MV-4-11 (cell line): ENCODE measurements at regions not wholly inside any gene's neighbourhood (a gene's known extent, or its start where the extent isn't known, plus 50 kb on each side); places are given as distances from the start of the nearest gene placed in this dataset.
"Not testable (repeated sequence)": the region's sequence is repeated elsewhere in the genome, so short reads cannot be mapped to it uniquely, and the experiment has no call there.

Experiments used
- DNase-seq: peaks from one replicate; lab custom pipeline; 2025; lab: John Stamatoyannopoulos, UW

DNA sequence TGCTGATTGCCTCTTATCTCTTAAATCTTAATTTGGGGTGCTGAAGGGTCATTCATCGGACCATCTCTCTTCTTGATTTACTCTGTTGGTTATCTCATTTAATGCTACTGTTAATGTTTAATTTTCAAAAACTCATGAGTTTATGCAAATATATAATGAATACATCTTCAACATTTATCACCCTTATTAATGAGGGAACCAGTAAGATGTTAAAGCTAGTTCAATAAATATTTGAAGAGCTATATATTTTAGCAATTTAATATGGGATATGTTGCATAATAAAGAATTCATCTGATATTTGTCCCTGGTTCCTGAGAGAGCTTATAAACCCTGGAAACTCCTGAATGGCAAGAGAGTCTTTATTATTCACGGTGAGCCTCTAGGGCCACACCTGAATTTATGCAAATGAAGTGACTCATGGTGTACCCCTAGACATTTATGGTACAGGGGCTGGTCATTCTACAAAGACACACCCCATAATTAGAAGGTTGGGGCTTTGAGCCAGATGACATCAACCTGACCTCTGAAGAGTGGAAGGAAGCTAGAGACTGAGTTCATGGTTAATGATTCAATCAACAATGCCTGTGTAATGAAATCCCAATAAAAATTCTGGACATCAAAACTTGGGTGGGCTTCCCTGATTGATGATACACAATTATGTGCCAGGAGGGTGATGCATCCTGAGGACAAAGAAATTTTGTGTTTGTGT is 339.5 kb upstream of the ZNF608 start:
- DNase-seq, result no peak

GRCh38 chr5:125088522-125089105 is 342.2 kb upstream of the ZNF608 start:
- DNase-seq, result no peak

DNA sequence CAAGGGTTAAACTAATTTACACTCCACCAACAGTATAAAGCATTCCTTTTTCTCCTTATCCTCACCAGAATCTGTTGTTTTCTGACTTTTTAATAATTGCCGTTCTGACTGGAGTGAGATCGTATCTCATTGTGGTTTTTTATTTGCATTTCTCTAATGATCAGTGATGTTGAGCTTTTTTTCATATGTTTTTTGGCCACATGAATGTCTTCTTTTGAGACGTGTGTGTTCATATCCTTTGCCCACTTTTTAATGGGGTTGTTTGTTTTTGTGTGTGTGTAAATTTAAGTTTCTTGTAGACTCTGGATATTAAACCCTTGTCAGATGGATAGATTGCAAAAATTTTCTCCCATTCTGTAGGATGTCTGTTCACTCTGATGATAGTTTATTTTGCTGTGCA is 345.7 kb upstream of the ZNF608 start:
- DNase-seq, result not testable (repeated sequence)

DNA sequence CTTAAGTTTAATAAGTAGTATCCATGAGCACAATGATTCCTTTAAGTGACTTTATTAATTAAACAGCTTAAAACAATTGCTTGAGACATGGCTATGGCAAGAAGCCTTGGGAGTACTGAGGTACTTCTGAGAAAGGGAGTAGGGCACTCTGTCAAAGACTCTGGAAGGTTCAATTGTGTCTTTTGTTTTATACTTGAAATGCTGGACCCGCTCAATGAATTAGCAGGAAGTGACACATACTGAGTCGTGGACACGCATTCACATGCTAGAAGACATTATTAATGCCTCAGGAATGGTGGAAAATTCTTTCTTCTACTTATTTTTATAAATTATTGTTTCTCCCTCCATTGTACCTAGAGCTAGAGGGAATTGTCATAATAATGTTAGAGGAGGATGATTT is 347.3 kb upstream of the ZNF608 start:
- no peak for DNase-seq

GRCh38 chr5:125100342-125100741 is 353.9 kb upstream of the ZNF608 start:
- DNase-seq, result no peak

DNA sequence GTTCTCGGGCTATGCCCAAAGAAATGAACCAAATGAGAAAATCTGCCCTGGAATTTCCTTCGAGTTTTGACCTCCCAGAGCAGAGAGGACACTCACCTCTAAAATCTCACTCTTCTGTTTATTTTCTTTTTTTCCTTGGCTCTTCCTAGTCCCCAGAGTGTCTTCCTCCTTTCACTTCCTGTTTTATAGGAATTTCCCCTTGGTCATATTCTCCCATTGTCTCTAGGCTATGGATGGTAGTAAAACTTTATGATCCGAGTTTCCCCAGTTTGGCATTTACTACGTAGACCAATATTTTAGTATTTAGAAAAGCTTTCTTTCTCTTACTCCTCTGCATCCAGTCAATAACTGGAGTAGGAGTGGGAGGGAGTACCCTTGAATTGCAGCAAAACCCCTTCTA is 354.5 kb upstream of the ZNF608 start:
- no peak for DNase-seq

GRCh38 chr5:125103459-125103858 is 357.0 kb upstream of the ZNF608 start:
- no peak for DNase-seq

GRCh38 chr5:125106271-125106670 is 359.8 kb upstream of the ZNF608 start:
- no peak for DNase-seq

DNA sequence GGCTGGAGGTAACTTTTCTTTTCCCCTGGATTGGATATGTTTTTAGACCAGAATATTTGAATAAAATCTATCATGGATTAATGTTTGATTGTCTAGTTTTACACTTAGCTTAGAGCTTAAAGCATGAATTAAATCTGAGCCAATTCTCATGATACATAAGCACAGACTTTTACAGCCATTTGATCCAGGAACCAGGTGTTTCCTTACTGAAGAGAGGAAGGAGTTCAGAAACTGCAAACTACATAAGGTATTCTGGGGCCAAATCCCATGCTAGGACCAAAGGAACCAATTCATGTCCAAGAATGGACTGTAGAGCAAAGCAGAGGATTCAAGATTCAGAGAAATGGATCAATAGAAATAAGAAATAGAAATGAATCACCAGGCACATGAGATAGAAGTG is 360.4 kb upstream of the ZNF608 start:
- no peak for DNase-seq

- no peak for DNase-seq
Observed at GRCh38 chr5:125109293-125109692, 362.9 kb upstream of the ZNF608 start.

DNA sequence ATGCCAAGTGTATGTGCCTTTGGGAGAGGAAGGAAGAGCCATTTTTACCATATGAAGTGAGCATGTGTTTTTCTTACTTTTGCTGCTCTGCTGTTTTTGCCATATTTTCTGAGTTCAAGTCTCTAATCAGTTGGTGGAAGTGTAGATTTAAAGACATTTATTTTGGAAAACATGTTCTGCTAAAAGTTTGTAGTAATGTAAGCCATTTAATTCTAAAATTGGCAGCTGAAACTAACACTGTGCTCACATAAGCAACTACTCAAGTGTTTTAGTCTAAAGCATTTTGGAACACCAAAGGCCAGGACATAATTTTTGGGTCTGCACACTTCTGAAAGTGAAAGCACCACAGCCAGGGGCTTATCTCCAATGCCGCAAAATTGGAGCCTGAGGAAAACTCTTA is 363.4 kb upstream of the ZNF608 start:
- DNase-seq, result no peak

DNA sequence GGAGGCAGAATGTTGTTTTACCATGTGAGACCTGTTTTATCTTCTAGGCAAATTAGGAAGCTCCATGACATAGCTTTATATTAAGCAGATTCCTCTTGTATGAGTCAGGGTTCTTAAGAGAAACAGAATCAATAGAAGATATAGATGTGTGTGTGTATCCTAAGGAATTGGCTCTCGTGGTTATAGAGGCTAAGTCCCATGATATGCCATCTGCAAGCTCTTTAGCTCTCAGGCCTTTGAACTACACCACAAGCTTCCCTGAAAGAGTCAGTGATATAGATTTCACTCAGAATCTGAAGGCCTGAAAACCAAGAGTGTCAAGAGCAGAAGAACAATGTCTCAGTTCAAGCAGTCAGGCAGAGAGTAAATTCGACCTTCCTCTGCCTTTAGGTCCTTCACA is 365.8 kb upstream of the ZNF608 start:
- DNase-seq, result no peak

DNA sequence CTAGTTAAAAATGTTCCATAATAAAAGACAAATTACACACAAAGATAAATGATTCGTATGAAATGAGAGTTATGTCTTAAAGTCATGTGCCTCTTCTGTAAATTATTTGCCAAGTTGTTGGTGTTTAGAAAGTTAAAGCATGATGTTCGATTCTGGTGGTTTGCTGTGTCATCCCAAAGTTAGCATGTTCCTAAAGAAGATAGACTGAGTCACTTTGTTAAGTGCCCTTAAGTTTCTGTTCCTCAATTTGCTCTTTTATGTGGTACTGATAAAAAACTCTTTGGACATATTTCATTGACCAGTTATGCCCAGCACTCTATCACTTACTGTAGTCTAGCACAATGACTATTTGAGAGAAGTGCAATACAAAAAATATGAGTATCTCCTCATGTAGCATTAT is 366.9 kb upstream of the ZNF608 start:
- DNase-seq, result peak; percentile 77

- no peak for DNase-seq
Observed at GRCh38 chr5:125115195-125115525, 368.7 kb upstream of the ZNF608 start.

GRCh38 chr5:125117566-125117965 is 371.1 kb upstream of the ZNF608 start:
- no peak for DNase-seq

DNA sequence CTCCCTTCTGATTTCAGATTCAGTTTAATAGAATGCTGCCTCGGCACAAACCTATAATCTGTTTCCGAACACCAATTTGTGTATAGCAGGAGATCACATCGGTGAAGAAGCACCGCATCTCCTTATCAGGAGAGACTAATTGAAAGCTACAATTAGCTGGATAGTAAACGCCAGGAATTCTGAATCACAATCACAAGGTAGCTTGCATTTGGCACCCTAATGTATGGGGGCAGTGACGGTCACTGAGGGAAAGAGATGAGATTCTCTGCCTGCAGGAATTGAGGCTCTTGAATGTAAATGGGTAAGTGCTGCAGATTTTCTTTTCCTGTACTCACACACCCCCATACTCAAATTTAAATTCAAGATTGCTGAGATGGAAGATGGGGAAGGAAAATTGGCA is 373.6 kb upstream of the ZNF608 start:
- DNase-seq, result no peak

- DNase-seq, result no peak
Observed at GRCh38 chr5:125125031-125125823, 378.8 kb upstream of the ZNF608 start.

GRCh38 chr5:125126050-125126449 is 379.6 kb upstream of the ZNF608 start:
- no peak for DNase-seq

GRCh38 chr5:125129151-125129806 is 382.8 kb upstream of the ZNF608 start:
- DNase-seq, result peak; percentile 32

DNA sequence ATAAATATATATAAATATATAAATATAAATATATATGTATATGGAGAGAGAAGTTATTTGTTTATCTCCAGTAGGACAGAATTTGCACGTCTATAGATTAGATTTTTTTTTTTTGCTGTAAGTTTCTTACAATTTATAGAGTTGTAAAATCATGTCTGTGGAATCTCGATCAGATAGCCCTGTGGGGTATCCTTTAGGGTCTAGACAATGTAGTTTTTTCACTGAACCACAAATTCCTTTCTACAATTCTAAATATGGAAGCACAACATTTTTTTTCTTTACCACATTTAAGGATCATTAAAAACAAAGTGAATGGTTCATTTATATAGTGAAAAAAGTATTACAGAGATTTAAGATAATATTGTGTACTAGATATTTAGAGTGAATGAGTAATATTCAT is 384.2 kb upstream of the ZNF608 start:
- DNase-seq, result no peak

DNA sequence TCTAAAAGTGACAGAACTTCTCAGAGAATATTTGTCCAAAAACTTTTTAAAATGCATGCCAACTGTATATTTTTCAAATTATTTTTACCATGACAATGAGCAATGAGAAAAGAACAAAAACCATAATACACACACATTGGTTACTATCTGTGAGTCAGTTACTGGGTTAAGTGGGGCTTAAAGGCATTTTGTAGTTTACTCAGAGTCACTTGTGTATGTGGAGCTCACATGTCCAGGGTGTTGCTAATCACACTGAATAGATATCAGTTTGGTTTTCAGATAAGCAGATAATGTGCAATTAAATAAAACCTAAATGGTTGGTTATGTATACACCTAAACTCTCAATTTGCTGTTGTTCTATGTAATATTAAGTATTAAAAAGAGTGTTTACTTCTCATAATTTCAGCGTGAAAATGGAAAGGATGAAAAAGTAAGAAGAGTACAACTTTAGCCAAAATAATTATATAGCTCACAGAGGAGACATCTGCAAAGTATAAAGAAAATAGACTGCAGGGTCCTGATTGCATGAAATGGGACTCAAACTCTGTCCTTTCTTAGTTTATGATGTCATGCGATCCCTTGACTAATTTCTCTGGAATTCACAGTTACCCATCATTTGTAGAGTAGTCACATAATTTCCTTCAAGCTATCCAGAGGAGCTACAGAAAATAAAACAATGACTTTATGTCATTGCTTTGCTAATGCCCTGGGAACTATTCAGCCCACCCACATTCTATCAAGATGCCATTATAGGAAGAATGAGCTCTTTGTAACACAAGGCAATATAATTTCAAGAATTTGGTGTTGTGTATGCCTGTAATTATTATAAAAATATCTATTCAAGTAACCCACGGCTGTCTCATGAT is 388.0 kb upstream of the ZNF608 start:
- no peak for DNase-seq

DNA sequence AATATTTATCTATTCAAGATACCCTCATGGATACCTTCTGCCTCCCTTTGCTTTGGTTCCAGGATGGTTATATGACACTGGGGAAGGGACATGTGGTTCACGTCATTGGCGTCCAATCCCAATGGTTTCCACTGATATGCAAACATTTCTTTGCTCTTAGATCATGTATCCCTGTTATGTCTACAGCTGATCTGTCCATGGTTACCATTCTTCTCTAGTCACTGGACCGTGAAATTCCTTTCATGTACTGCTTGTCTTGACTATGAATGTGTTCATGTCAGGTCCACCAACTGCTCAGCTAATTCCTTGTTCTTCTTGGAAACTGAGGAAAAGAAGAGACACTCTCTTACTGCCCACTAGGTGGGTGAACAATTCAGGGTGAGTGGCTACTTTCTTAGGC is 391.1 kb upstream of the ZNF608 start:
- DNase-seq, result no peak
